H54 (cell line): ENCODE measurements at regions not wholly inside any gene's neighbourhood (a gene's known extent, or its start where the extent isn't known, plus 50 kb on each side); places are given as distances from the start of the nearest gene placed in this dataset.

Experiments
- DNase-seq: peaks from one replicate; pipeline ENCODE4 v3.0.0; 2011; ENCODE audit warnings: low spot score, mixed read lengths; ENCODE audit not compliant: insufficient read length
- FAIRE-seq: peaks from 3 replicates; lab custom pipeline; 2011; peaks lifted over from hg19 to GRCh38; lab: Jason Lieb, UNC
- POLR2A ChIP-seq: IDR thresholded peaks from 2 replicates; pipeline ENCODE4 v1.6.1; 2011; ENCODE audit warnings: low read depth, mild to moderate bottlenecking, low read length

DNA sequence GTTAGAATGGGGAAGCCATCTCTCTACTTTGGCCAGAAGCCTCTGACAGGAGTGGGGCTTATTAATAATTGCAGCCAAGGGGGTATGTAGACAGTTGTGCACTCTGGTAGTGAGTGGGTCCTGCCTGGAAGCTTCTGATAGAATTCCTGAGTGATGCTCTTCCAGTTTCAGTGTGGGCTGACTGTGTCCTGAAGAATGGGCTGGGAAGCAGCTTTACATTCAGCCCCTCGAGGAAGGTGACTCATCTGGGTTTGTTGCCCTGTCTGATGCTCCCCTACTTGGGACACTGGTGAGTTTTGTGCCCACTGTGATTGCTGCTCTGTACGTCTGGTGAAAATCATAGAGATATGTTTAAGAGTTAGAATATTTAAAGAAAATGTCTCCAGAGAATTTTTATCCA, 444.7 kb upstream of the RBMS3 start:
- no peak for FAIRE-seq
- TF ChIP-seq POLR2A = no peak
- DNase-seq = no peak

DNA sequence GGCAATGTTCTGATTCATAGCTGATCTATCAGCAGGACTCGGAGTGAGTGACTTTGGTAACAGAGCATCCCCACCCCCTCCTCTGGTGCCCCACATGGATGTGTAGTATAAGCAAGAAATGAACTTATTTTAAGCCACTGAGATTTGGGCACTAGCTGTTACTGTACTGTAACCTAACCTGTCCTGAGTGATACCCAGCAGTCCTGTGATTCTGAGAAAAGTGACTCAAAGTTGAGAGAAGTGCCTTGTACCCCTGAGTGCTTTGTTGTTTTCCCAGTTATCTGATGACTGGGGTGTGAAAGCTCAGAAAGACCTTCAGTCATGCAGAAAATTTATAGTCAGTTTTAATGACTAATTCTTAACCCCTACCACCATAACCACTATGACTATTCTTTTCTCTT, 439.9 kb upstream of the RBMS3 start:
- TF ChIP-seq POLR2A = no peak
- no peak for FAIRE-seq
- no peak for DNase-seq

DNA sequence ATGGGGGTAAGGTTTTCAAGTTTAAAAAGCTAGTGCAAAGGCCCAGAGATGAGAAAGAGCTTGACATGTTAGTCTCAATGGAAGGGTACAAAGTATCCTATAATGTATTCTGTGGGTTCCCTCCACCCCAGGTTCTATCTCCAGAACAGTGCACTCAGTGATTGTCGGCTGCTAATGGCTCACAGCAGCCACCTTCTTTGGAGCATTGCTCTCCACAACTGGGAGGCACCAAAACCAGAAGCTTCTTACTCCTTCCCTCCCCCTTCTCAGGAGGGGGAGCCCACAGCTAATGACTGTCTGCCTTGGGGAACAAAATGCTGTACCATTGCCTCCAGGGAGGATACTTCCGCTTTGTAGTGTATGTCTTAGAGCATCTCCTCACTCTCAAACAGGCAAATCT, 439.4 kb upstream of the RBMS3 start:
- FAIRE-seq (no peak), DNase-seq (no peak)
- TF ChIP-seq POLR2A = no peak

DNA sequence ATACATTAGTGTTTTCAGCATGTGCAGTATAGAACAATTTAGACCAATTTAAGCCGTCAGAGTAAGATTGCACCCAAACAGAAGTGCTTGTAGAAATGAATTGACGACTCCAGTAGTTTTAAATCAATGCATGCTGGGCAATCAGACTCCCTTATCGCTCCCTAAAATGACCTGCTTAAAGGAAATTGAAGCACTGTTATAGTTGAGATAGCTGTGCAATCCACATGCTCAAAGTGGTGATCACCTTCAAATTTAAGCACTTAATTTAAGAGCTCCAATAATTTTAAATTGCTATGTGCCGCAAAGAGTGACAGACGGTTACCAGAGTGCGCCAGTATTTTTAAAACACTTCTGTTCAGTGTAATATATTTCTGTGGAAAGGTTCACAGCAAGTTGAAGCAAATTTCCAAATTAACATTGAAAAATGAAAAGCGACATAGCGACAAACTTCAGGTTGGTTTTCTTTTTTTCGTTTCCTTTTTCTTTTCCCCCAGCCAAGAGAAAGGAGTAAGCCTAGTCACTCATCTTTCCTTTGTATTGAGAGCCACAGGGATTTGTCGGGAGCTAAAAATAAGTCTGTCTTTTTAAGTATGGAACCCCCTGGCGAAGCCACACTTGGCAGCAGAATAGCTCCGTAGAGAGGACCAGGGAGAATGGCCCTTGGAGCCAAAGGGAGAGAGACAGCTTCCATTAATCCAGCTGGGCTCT, 436.4 kb upstream of the RBMS3 start:
- TF ChIP-seq POLR2A = no peak
- DNase-seq (no peak), FAIRE-seq (no peak)

DNA sequence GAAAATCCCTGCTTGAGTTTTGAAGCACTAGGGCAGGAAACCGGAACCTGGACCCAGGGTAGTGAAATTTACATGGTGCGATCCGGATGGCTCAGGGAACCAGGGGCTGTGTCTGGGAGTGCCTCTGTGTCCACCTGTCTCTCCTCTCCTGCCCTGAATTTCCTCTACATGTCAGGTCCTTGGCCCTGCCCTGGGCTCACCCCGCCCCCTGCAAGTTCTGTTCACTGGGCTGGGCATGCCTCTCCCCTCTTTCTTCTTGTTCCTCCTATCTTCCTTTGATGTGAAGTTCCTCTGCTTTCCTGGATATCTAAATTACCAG, 435.9 kb upstream of the RBMS3 start:
- no peak for TF ChIP-seq POLR2A
- FAIRE-seq = no peak

DNA sequence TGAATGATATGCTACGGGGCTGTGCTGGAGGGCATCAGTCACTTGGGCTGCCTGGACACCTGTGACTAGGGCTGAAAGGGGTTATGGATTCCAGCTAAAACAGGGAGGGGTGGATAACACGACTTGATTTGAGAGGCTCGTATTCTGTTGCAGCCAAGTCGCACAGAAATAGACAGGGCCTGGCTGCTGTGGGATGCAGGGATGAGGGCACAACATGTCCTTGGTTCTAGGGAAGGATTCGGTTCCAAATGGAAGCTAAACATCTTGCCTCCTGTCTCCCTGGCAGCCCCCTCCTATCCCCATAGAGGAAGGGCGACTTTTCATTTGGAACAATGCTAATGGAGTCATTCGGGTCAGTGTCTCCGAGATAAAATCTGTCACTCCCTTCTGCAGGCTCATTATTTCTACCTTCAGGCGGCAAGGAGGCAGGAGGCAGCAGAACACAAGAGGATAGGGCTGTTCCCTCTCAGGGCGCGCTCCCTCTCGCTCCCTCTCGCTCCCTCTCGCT, 433.8 kb upstream of the RBMS3 start:
- TF ChIP-seq POLR2A = no peak
- FAIRE-seq = no peak
- DNase-seq = no peak

More for the DNA sequence above, 435.9 kb upstream of the RBMS3 start:
- DNase-seq = no peak

DNA sequence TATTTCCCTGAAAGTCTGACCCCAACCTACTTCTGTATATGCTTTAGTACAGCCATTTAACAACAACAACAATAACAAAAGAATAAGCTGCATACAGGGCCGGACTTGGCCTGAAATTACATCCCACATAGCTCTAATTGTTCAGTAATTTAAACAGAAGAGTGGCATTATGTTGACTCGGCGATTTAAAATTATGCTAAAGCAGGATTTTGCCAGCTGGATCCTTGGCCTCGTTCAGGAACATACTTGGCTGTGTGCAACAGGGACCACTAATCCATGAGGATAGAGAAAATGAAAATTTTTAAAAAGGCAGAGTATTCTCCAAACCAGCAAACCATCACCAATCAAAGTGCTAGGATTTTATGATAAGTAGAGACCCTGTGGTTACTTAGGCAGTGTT, 433.1 kb upstream of the RBMS3 start:
- no peak for TF ChIP-seq POLR2A
- FAIRE-seq (no peak), DNase-seq (no peak)

DNA sequence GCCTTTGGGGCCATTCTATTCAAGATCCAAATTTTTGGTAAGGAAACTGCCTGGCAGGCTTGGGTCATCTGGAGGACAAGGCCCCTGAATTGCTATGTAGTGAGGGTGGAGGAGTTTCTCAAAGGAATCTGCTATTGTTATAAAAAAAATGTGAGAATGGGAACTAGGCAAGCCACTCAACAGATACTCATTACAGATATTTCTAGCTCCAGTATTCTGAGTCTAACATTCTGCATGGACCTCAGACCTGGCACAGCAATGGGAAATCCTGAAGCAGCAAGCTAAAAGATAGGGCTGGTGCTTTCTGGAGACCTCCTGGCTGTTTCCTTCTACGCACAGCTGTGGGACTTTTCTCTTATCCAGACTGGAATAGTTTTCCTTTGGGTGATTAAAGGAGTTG, 430.7 kb upstream of the RBMS3 start:
- DNase-seq (no peak), FAIRE-seq (no peak)
- TF ChIP-seq POLR2A = no peak

DNA sequence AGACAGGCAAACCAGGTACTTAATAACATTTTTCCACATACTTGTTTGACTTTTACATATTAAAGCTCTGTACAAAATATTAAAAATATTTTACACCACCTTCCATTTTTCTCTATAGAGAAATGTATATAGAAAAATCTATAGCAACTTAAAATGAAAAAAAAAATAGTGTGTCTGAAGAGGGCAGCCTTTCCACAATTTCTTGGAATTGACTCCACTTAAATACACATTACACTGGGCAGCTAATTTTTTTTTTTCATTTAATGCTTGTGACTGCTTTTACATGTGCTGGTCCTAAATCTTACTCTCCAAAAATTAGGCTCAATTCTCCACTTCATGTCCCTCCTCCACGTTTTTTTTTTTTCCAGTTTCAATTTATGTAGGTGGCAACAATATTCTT, 427.0 kb upstream of the RBMS3 start:
- no peak for DNase-seq
- FAIRE-seq = no peak

DNA sequence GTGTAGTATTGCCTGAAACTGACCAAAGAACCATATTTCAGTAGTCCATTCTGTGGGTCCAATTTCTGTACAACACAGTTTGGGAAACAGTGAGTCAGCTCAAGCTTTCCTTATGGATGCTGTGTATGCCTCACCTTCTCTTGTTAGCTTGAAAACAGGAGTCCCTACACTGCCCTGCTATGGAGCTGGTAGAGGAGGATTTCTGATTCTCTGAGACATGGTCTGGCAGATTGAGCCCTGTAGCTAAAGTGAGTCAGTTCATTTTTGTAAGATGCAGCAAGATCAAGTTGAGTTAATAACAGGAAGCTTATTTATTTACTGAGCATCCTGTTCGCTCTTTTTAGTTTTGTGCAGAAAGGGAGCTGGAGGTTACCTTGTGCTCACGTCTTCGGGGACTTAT, 424.1 kb upstream of the RBMS3 start:
- DNase-seq = no peak
- no peak for TF ChIP-seq POLR2A
- FAIRE-seq = no peak

More for the DNA sequence above, 427.0 kb upstream of the RBMS3 start:
- TF ChIP-seq POLR2A = no peak

DNA sequence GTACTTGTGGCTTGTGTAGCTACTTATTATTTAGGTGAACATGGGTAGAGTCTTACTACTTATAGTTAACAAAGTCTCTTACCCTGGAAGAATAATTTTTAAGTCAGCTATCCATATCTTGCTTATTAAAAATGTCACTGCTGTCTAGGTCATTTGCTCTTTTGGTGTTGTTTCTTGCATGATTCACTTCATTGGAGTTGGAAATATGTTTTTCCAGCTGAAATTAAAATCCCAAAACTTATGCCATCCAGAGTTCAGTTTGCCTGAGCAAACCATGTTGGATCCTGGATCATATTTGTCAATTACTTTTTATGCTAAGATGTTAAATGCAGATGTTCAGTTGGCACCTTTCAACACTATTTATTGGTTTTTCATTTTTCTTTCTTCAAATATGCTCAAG, 421.0 kb upstream of the RBMS3 start:
- FAIRE-seq = peak; percentile 23
- no peak for TF ChIP-seq POLR2A
- DNase-seq = no peak

DNA sequence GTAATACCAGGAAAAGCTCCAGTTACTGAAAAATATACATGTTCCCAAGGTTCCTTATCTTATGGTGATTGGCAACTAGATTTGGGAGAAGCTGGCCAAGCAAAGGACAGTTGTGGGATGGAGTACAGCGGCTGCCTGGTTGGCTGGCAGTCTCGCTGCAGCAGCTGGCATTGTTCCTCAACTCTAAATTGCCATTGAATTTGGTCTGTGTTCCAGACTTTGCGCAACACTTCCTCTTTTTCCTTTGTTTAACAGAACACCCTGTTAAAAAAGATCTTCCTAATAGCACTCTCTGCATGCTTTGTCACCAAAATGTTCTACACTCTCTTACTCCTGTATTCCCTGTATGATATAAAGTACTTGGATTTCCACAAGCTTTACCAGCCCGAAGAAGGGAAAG, 420.6 kb upstream of the RBMS3 start:
- no peak for FAIRE-seq
- no peak for TF ChIP-seq POLR2A
- DNase-seq = no peak

DNA sequence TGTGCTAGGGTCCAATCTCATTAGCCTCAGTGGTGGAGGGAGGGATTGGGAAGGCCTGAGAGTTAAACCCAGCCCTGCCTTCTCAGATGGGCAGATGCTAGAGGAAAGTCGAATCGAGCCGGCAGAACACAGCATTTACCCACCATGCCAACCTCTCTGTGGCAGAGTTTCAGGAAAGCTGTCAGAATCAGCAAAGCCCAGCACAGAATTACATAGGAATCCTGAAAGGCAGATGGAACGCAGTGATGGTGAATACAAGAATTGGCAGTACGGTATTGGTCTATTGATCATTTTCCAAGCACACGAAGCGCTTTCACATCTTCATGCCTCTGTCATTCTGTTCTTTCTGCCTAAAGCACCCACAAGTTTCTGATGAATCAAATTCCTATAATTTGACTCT, 417.7 kb upstream of the RBMS3 start:
- FAIRE-seq = no peak
- TF ChIP-seq POLR2A = no peak
- no peak for DNase-seq

DNA sequence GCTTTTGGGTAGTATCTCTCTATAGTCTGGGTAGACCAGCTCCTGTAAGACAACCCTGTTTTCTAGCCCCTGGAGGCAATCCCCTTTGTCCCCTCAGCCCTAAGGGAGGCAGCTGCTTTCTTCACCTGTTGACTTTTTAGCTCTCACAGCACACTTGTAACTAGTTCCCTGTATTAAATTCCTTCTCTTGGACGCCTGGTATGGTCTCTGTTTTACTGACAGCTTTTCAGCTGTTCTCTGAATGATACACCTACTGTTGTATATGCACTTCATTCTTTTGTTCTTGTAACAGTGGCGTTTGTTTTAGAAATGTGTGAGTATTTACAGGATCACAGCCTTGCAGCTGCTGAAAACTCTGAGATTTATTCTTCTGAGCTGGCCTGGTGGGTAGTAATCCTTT, 413.0 kb upstream of the RBMS3 start:
- no peak for FAIRE-seq
- TF ChIP-seq POLR2A = no peak
- no peak for DNase-seq

DNA sequence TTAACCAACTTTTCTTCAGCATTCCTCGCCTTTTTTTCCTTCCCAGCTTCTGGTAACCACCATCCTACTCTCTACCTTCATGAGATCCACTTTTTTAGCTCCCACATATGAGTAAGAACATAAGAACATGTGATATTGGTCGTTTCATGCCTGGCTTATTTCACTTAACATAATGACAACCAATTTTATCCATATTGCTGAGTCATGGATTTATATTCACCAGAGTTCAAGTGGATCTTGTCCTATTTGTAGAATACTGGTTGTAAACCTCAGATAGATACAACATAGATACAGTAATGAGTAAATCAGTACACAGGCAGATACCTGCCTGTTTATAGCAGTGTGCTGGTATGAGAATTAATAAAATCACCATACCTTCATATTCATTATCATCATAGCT, 412.0 kb upstream of the RBMS3 start:
- TF ChIP-seq POLR2A = no peak
- no peak for DNase-seq
- no peak for FAIRE-seq
